ENCODE measurements at regions not wholly inside any gene's neighbourhood (a gene's known extent, or its start where the extent isn't known, plus 50 kb on each side); places are given as distances from the start of the nearest gene placed in this dataset.
A peak's percentile ranks its signal among the peaks of the same experiment; 100 is the strongest.
"Not testable (repeated sequence)": the region's sequence is repeated elsewhere in the genome, so short reads cannot be mapped to it uniquely, and the experiment has no call there.

DNA sequence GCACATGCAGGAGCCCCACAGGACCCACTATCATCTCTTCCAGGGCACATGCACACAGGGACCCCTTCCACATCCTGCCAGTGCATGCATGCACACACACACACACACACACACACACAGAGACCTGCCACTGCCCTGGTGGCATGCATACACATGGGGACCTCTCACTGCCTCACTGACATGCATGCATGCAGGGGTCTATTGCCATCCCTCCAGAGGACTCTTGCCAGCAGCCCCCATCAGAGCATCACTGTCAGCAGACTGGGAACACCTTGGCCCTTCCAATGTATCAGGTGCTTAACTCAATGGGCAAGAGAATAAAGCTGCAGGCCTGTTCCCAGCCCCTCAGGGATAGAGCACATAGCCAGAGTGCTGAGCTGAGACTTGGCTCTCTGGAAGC lies 433.6 kb upstream of the PPP1R2C start:
- DNase-seq: no peak

DNA sequence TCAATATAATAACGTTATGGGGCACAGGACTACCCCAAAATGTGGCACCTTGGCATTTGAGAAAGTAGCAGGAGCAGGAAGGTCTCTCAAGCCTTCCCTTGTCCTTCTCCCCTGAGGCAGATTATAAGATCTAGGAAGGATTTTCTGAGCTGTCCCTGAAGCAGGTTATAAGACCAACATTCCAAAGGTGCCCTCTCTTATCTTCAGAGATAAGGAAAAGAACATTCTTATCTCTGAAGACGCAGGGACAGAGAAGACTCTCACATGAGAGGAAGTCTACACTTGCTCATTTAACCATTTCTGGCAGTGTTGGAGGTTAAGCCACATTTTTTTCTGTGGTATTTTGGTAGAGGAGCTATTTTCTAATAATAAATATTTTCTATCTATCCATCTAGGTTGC lies 437.9 kb upstream of the MAOA start:
- no peak for DNase-seq

DNA sequence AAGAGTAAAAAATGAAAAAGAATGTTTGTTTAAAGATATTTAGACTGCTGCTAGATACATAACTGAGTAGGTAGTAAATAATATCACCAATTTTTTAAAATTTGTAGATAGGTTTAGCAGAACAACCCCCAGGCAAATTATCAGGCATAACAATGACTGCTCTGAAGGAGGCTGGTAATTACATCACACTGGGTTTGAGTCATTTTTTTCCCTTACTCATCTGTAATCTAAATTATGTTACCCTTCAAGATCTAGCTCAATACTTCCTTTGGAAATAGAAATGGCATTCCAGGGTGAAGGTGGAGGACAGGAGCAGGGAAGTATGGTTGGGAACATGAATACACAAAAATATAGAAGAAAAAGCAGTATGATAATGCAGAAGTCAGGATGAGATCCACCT lies 431.6 kb upstream of the MAOA start:
- DNase-seq: no peak

DNA sequence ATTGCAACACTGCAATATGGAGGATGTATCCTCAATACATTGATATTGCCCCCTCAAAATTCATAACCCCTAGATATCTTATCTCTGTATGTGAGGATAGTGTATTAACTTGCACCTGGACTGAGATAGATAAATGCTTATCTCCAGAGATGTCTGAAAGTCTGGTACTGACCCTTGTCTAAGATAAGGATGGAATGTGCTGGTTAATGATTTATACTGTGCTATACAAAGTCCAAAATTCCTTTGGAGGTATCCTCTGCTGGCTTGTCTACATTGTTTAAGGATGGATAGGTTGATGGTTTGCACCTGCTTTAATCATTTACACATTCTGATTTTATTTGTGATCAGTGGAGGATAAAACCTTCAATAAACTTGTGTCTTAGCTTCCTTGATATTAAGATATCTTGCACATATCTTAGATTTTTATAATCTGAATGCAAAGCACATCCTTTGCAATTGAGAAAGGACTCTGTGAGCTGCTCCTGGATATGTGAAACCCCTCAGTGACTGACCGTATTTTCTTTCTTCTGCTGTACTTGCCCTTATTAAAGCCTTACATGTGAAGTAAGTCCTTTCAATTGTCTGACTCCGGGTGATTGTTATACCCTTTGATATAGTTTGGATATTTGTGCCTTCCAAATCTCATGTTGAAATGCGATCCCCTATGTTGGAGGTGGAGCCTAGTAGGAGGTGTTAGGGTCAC lies 430.3 kb upstream of the MAOA start:
- no peak for DNase-seq

DNA sequence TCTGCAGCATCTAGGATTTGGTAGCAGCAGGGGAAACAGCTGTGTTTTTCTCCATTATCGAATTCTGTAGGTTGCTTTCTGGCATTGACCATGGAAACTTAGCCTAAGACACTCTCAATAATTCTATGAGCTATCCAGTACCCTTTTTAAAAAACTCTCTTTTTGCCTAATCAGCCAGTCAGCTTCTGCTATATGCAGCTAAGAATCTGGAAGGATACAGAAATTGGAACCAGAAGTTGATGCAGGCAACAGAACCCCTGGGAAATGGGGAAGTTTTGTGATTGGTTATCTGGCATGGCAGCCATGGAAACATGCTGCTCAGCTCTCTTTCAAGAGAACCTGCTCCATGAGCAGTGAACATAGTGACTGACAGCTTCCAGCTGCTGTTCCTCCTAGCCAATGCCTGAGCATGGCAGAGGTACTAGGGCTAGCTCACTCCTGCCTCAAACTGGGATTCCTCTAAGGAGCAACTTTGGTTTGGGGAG lies 417.6 kb upstream of the MAOA start:
- DNase-seq: no peak

DNA sequence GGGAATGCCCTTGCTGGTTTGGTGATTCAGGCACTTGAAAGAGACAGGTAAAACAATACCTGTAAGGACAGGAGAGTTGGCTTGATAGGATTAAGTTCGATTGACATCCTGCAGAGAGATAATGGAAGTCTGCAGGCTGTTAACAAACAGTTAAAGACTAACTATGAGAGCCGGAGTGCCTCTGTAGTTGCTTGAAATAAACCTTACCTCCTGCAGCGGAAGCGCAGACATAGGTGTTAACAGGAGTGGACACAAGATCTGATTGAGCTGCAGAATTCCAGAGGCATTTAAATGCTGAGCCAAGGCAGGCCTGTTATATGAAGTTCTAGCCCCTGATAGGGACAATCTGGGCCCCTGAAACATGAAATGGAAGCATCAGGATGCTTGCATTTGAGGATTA lies 416.7 kb upstream of the MAOA start:
- no peak for DNase-seq

DNA sequence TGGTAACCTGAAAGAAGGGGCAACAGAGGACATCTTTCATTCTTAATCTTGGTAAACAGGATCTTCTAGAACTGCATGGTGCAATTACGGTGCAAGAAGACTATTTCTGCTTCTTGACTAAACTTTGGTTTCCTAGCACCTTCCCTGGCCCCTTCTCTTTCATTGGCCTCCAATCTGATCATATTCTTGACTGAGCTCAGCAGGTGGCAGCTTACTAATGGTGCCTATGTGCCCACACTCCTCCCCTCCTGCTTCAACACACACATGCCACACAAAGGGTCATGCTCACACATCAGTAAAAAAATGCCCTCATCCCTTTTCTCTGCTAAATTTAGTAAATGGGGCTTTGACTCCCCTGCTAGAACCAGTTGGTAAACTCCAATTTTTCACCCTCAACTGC lies 400.5 kb upstream of the MAOA start:
- DNase-seq: no peak

DNA sequence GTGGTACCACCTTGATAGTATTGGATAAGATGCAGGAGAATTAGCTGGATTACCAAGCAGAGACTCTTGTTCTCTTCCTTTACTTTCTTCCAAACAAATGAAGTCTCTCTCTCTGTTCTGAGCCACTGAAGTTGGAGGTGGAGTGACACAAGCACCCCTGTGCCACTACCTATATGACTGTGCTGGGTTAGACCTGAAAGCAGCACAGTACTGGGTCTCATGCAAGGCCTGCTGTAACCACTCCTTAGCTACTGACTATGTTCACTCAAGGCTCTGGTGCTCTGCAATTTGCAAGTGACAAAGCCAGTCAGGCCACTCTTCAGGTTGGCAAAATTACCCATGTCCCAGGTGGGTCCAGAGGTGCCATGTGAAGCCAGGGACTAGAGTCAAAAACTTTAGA lies 389.6 kb upstream of the MAOA start:
- no peak for DNase-seq

DNA sequence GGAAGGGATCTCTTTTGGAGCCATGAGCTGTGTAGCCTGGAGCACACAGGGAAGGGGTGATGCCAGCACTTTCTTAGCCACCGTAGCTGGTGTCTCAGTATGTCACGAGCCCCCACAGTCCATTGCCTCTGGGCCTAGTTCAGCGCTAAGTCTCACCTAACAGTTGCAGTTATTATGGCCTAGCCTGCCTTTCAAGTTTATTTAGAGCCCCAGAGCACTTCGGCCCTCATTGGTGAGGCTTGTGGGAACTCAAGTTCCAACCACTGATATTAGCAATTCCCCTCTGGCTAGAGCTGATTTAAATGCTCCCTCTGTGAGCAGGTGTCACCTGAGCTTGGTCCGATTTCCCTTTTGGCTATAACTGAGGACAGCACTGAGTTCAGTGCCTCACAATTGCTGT lies 388.4 kb upstream of the MAOA start:
- no peak for DNase-seq

DNA sequence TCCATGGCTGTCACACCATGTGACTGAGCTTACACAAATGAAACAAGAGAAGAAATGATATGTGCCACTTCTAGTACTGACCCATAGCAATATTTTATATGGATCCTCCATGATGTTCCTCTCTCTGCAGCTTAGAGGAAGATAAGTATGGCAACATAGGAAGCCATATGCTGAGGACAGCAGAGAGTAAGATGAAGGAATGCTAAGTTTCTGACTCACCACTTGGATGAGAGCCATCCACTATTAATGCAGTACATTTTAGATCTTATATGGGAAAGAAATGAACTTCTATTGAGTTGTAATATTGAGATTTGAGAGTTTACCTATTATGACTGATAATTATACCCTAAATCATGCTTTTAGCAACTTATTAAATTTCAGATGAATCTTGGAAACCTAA lies 386.9 kb upstream of the MAOA start:
- DNase-seq: no peak

DNA sequence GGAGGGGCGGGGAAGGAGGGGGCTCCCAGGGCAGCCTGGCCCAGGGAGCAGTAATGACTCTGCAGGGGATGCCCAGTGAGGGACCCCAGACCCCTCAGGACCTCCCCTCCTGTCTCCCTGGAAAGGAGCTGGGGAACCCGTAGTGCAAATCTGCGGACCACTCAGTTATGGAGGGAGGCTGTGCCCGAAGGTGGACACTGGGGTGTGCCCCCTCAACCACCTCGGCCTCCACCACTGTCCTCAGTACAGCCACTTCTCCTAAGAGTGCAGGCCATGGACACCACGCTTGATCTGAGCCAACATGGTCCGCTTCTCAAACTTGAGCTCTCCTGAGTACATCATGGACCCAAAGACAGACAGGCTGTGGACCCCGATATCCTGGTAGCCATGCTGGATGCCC lies 378.2 kb upstream of the MAOA start:
- no peak for DNase-seq

DNA sequence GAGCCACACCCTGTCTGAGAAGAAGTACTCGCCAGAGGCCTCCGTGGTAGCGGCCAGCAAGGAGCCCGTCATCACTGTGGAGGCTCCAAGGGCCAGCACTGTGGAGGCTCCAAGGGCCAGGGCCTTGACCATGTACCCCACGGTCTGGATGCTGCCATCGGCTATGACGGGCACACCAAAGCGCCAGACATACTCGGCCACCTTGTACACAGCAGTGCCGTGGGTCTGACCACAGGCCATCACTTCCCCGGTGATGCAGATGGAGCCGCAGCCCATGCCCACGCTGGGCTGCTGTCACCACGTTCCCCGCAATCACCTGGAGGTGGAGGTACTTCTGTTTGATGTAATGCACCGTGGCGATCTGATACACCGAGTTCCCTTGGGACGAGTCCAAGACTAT lies 377.7 kb upstream of the MAOA start:
- no peak for DNase-seq

DNA sequence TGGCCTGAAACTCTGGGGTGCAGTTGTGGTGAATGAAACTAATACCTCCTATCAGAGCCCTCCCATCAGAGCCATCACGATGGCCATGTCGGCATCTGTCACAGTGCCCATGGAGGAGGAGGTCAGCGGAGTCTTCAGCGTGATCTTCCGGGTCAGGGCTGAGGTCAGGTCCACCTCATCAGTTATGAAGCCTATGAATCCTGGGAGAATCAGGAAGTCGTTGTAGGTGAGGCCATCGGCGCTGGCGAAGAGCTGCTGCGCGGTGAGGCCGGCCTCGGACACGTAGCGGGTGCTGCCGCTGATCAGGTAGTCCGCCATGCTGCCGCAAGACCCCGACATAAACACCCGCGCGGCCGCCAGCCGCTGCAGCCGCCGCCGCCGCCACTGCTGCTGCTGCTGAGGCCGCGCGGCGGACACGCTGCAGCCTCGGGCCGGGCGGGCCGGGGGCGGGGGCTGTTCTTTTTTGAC lies 376.7 kb upstream of the MAOA start:
- DNase-seq: no peak

DNA sequence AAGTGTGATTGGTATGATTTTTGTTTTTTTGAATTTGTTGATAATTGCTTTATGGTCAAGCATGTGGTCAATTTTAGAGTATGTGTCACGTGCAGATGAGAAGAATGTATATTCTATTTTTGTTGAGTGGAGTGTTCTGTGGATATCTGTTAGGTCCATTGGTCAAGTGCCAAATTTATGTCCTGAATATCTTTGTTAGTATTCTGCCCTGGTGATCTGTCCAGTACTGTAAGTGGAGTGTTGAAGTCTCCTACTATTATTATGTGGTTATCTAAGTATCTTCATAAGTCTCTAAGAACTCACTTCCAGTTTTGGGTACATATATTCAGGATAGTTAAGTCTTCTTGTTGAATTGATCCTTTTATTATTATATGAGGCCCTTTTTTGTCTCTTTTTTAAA lies 372.9 kb upstream of the MAOA start:
- DNase-seq: no peak

DNA sequence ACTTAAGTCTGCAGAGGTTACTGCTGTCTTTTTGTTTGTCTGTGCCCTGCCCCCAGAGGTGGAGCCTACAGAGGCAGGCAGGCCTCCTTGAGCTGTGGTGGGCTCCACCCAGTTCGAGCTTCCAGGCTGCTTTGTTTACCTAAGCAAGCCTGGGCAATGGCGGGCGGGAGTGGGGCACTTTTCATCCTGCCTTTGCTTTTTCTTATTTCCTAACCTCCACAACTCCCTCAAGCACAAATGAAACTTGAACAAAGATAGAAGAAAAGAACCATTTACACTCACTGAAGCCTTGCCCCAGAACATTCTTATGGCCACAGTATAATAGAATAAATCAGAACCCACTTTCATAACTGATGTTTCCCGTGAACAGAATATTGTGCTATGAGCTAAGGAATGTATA lies 344.5 kb upstream of the MAOA start:
- DNase-seq: not testable (repeated sequence)

DNA sequence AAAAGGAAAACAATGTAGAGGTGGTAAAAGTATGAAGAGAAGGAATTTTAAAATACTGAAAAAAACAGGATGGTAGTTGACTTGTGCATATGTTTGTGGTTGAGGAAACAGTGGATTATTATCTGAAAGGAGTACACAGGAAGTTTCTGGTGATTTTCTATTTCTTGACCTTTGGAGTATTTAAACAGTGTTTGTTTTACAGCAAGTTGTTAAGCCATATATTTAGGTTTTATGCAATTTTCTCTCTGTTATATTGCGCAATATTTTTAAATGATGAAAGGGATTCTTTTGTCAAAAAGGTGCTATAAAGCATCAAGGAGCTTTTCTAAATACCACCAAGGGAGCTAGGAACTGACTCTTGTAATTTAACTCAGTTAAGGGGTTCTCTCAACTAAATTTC lies 343.1 kb upstream of the MAOA start:
- no peak for DNase-seq

DNA sequence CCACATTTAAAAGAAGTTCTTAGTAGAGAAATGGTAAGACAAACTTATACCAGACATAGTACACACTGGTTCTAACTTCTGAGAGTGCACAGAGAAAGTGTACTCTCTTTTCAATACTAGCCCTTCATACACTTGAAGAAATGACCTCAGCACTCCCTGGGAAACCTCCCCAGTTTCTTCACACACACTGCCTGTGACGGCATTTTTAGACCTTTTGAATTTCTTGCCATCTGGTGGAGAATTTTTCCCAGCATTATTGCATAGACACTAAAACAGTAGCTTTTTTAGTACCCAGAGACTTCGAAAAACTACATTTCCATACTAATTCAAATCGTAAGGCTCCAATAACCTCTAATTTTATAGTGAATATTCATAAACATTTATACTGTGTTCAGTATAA lies 341.6 kb upstream of the MAOA start:
- DNase-seq: no peak

DNA sequence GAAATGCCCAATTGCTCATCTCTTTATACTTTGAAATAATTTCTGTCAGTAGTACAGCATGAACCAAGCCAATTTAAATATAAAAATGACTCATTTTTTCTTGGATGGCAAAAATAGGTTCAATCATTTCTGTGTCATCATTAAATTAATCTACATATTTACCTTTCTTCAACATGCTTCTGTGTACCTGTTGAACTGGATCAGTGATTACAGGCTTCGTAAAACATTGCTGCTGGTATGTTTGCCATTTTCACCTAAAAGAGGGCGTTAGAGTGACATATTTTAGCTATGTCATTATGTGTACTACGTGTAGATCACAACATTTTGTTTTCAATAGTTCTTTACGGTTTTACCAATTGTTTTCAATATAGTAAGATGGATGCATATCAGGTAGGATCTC lies 340.5 kb upstream of the MAOA start:
- DNase-seq: no peak

DNA sequence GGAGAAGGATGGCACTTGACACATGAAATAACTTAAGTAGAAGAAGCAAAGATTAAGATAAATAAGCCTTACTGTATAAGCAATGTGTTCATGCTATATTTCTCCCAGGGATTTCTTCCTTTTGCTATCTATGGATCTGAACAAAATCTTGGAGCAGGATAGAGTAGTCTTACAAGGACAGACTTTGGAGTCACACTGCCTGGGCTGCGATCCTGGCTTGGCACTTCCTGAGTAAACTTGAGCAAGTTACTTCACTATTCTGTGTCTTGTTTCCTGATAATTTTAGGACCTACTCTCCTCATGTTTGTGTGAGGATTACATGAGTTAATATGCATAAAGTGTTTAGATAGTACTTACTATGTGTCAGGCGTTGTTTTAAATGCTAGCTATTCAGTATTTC lies 340.0 kb upstream of the MAOA start:
- no peak for DNase-seq

DNA sequence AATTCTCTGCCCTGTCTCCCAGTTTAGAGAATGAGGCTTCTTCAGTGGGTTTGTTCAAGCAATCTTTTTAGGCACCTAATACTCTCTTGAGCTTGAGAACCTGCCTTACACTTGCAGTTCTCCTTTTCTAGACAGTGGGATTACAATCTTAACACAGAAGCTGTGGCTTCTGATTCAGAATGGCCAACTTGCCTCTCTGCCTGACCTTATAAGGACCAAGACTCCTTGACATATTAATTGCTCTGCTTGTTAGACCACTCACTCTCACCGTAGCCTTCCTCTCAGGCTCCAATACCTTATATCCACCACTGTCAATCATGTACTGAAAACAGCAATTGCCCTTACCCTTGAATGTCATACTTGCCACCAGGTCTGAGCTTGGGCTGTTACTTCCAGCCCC lies 338.7 kb upstream of the MAOA start:
- no peak for DNase-seq

DNA sequence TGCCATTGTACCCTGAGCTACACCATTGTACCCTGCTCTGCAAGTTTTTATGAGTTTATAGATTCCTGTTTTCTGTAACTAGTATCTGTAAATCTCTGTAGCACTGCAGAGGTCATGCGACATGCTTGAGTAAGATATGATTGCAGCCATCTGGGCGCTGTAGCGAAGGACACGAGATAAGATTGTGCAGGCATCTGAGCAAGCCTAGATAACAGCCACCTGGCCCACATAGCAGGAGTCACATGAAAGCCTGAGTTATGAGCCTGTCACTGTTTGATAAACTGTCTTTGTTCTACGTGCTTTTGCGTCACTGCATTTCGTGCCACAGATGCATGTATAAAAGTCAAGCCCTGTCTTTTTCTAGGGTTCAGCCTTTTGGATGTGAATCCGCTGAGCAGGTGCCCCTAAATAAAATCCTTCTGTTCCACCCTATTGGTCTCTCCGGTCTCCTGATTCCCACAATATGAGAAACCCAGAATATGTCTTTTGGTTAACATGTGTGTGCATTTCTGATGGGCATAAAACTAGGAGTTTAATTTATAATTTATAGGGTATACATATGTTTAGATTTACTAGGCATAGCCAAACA lies 327.6 kb upstream of the MAOA start:
- DNase-seq: no peak

DNA sequence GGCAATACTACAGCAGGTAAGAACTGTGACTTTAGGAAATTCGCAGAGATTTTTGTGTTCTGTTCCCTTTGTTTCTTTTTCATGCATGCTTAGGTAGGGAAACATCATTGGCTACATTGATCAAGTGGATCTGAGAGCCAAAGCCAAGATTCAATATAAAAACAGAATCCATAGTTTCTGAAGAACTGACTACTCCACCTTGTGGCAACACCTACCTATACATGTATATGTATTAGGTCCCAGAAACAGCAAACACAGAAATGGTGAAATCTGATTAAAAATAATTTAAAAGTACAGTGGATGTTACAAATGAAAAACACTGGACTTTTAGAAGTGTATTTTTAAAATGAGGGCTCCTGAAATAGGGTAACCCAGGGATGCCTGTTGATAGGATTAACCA lies 322.6 kb upstream of the MAOA start:
- no peak for DNase-seq

DNA sequence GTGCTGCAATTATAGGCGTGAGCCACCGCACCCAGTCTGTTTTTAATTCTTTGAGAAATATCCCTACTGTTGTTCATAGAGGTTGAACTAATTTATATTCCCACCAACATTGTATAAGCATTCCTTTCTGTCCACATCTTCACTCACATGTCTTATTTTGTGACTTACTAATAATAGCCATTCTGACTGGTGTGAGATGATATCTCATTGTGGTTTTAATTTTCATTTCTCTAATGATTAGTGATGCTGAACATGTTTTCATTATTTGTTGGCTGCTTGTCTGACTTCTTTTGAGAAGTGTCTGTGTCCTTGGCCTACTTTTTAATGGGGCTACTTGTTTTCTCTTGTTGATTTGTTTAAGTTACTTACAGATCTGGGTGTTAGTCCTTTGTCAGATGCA lies 310.9 kb upstream of the MAOA start:
- DNase-seq: no peak

DNA sequence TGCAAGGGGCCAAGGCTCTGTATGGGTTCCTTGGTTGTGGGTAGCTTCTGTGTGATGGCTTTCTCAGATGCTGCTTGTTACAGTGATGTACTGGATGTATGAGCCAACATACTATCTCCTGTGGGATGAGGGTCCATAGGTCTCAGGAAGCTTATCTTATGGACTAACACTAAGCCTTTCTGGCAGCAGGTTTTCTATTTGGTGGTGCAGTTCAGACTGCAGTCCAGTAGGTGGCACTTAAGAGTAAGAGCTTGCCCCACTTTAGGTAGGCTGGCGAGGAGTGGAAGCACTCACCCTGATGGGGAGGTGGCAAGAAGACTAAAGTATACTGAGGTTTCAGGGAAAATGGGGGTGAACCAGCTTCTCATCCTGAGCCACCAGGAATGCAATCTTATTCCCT lies 306.7 kb upstream of the MAOA start:
- peak in 2 of 56 donors; percentile 0 to 1 for DNase-seq
